ENCODE measurements at regions not wholly inside any gene's neighbourhood (a gene's known extent, or its start where the extent isn't known, plus 50 kb on each side); places are given as distances from the start of the nearest gene placed in this dataset.
A peak's percentile ranks its signal among the peaks of the same experiment; 100 is the strongest.

DNA sequence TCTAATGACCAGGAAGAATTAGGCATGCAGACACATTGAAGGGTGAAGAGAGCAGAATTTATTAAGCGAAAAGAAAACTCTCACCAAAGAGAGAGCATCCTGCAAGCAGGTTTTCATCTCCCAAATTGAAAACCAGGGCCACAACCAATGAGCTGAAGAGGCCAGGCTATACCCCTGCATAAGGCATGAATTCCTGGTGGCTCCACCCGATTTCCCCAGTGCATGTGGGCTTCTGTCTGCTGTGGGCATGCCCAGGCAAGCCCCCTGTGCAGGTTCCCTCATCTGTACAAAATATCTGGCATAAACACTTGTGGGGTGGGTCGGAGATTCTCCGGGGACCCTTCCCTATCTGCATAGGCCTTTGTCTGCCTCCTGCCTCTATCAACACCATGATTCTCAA, 621.6 kb upstream of the LRRTM1 start:
- no peak overlapping the region for H2AK5ac ChIP-seq (ENCODE audit: low read length)
- H3K4me3 ChIP-seq (ENCODE audit: low read length), result no peak overlapping the region
- H3K4me1 ChIP-seq (ENCODE audit: control insufficient read depth, low read depth, low read length), result no peaks in the 10 kb centered on the region
- H3K27ac ChIP-seq (ENCODE audit: low read depth, low read length), result no peak overlapping the region
- H2BK15ac ChIP-seq (replicated peaks; ENCODE audit: low read depth), result no peak overlapping the region
- no peaks in the 10 kb centered on the region for H3K79me1 ChIP-seq (ENCODE audit: low read length)
- no peaks in the 10 kb centered on the region for H3K79me2 ChIP-seq (ENCODE audit: control insufficient read depth, insufficient read depth, low read length)
- WGBS (ENCODE audit: extremely low coverage, insufficient coverage, low lambda C conversion rate), result no CpG with 5 or more reads among the region's 4 CpGs
- no peak overlapping the region for H2BK120ac ChIP-seq (ENCODE audit: low read depth, low read length)
- no peak overlapping the region for H3K23ac ChIP-seq (ENCODE audit: low read length)
- no peak overlapping the region for H3K9ac ChIP-seq (ENCODE audit: low read length)
- H2BK5ac ChIP-seq (ENCODE audit: low read length), result no peak overlapping the region
- H3K27me3 ChIP-seq (ENCODE audit: insufficient read depth, low read length, poor library complexity), result no peaks in the 10 kb centered on the region
- no peak overlapping the region for H3K4me2 ChIP-seq (ENCODE audit: low read length)
- no peak overlapping the region for H4K5ac ChIP-seq (ENCODE audit: low read length)
- no peaks in the 10 kb centered on the region for H3K36me3 ChIP-seq (ENCODE audit: control insufficient read depth, insufficient read depth, low read length)
- no peak for DNase-seq
- H3K4ac ChIP-seq (ENCODE audit: low read depth, low read length), result no peak overlapping the region
- no peak overlapping the region for H3K18ac ChIP-seq (ENCODE audit: low read length)
- H3K56ac ChIP-seq (ENCODE audit: low read length), result no peak overlapping the region
- H4K8ac ChIP-seq (ENCODE audit: low read depth, low read length), result no peak overlapping the region

DNA sequence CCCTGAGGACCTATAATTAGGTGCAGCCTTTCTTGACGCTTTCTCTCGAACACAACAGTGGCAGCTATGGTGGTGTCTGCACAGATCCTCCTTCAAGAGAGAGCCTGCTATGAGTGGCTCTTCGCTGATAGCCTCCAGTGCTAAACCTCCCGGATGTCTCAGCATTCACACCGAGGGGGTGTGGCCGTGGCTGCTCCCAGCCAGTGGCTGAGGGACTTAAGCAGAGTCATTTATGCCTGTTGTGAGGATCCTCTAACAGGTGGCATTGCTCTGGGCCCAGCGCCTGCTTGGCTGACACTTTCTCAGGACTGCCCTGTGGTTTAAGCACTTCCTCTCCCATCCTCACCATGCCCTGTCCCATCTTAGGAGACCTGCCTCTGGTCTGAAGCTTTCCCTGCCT, 592.0 kb upstream of the LRRTM1 start:
- H3K56ac ChIP-seq (ENCODE audit: low read length), result no peak overlapping the region
- peak; percentile 30 for DNase-seq
- H3K4me2 ChIP-seq (ENCODE audit: low read length), result no peak overlapping the region
- no peak overlapping the region for H2BK5ac ChIP-seq (ENCODE audit: low read length)
- H3K27me3 ChIP-seq (ENCODE audit: insufficient read depth, low read length, poor library complexity), result no peaks in the 10 kb centered on the region
- H3K18ac ChIP-seq (ENCODE audit: low read length), result no peak overlapping the region
- no peak overlapping the region for H3K23ac ChIP-seq (ENCODE audit: low read length)
- H2BK15ac ChIP-seq (replicated peaks; ENCODE audit: low read depth), result no peak overlapping the region
- H4K5ac ChIP-seq (ENCODE audit: low read length), result no peak overlapping the region
- no peaks in the 10 kb centered on the region for H3K4me1 ChIP-seq (ENCODE audit: control insufficient read depth, low read depth, low read length)
- no peak overlapping the region for H3K4me3 ChIP-seq (ENCODE audit: low read length)
- H3K9ac ChIP-seq (ENCODE audit: low read length), result no peak overlapping the region
- no peak overlapping the region for H3K4ac ChIP-seq (ENCODE audit: low read depth, low read length)
- H3K27ac ChIP-seq (ENCODE audit: low read depth, low read length), result no peak overlapping the region
- no peaks in the 10 kb centered on the region for H3K79me1 ChIP-seq (ENCODE audit: low read length)
- no peaks in the 10 kb centered on the region for H3K36me3 ChIP-seq (ENCODE audit: control insufficient read depth, insufficient read depth, low read length)
- no peaks in the 10 kb centered on the region for H3K79me2 ChIP-seq (ENCODE audit: control insufficient read depth, insufficient read depth, low read length)
- no CpG with 5 or more reads among the region's 7 CpGs for WGBS (ENCODE audit: extremely low coverage, insufficient coverage, low lambda C conversion rate)
- H4K8ac ChIP-seq (ENCODE audit: low read depth, low read length), result no peak overlapping the region
- H2AK5ac ChIP-seq (ENCODE audit: low read length), result no peak overlapping the region
- no peak overlapping the region for H2BK120ac ChIP-seq (ENCODE audit: low read depth, low read length)

DNA sequence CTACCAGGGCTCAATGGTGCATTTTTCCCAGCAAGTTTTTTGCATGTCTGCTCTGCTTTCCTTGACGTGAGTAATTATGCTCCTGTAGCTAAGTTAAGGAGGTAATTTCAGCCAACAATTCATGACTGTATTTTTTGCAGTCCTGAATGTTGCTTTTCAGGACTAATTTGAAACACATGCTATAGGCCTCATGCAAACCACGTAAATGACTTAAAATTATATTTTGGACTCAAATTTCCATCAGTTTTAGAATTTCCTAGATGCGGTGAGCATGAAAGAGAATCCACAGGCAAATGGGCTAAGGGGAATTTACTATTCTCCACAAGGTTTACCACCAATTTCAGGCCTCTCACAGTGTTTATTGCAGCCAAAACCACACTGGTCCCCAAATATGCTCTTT, 589.9 kb upstream of the LRRTM1 start:
- Histone ChIP-seq H3K27me3 (ENCODE audit: insufficient read depth, low read length, poor library complexity) (no peaks in the 10 kb centered on the region), H3K56ac (ENCODE audit: low read length) (no peak overlapping the region), H3K27ac (ENCODE audit: low read depth, low read length) (no peak overlapping the region), H3K23ac (ENCODE audit: low read length) (no peak overlapping the region), H3K4ac (ENCODE audit: low read depth, low read length) (no peak overlapping the region), H3K36me3 (ENCODE audit: control insufficient read depth, insufficient read depth, low read length) (no peaks in the 10 kb centered on the region), H3K4me3 (ENCODE audit: low read length) (no peak overlapping the region), H2BK5ac (ENCODE audit: low read length) (no peak overlapping the region), H3K4me1 (ENCODE audit: control insufficient read depth, low read depth, low read length) (no peaks in the 10 kb centered on the region), H2AK5ac (ENCODE audit: low read length) (no peak overlapping the region), H3K18ac (ENCODE audit: low read length) (no peak overlapping the region), H2BK15ac (replicated peaks; ENCODE audit: low read depth) (no peak overlapping the region), H2BK120ac (ENCODE audit: low read depth, low read length) (no peak overlapping the region), H3K79me1 (ENCODE audit: low read length) (no peaks in the 10 kb centered on the region), H3K79me2 (ENCODE audit: control insufficient read depth, insufficient read depth, low read length) (no peaks in the 10 kb centered on the region), H3K4me2 (ENCODE audit: low read length) (no peak overlapping the region), H4K5ac (ENCODE audit: low read length) (no peak overlapping the region), H4K8ac (ENCODE audit: low read depth, low read length) (no peak overlapping the region), H3K9ac (ENCODE audit: low read length) (no peak overlapping the region)
- no CpG with 5 or more reads among the region's 3 CpGs for WGBS (ENCODE audit: extremely low coverage, insufficient coverage, low lambda C conversion rate)
- no peak for DNase-seq

DNA sequence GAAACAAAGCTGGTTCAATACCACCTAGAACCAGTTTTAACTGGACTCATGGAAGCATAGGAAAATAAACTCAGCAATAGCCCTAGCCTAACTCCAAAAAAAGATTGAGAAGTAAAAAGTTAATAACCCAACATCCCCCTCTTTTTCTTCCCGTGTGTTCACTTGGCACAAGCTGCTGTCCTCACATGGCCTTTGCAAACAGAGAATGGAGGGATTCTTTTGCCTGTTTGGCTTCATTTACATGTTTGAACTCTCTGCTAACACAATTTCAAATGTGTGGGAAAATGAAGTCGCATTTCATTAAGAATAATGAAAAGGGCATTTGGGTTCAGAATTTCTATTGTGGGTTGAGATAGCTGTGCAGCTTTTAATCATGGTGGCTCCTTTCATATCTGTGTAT, 589.2 kb upstream of the LRRTM1 start:
- Histone ChIP-seq H2BK120ac (ENCODE audit: low read depth, low read length) (no peak overlapping the region), H3K18ac (ENCODE audit: low read length) (no peak overlapping the region), H4K5ac (ENCODE audit: low read length) (no peak overlapping the region), H3K27me3 (ENCODE audit: insufficient read depth, low read length, poor library complexity) (no peaks in the 10 kb centered on the region), H3K4me3 (ENCODE audit: low read length) (no peak overlapping the region), H3K23ac (ENCODE audit: low read length) (no peak overlapping the region), H3K4ac (ENCODE audit: low read depth, low read length) (no peak overlapping the region), H2BK5ac (ENCODE audit: low read length) (no peak overlapping the region), H3K79me2 (ENCODE audit: control insufficient read depth, insufficient read depth, low read length) (no peaks in the 10 kb centered on the region), H4K8ac (ENCODE audit: low read depth, low read length) (no peak overlapping the region), H3K9ac (ENCODE audit: low read length) (no peak overlapping the region), H3K4me2 (ENCODE audit: low read length) (no peak overlapping the region), H3K79me1 (ENCODE audit: low read length) (no peaks in the 10 kb centered on the region), H3K36me3 (ENCODE audit: control insufficient read depth, insufficient read depth, low read length) (no peaks in the 10 kb centered on the region), H3K4me1 (ENCODE audit: control insufficient read depth, low read depth, low read length) (no peaks in the 10 kb centered on the region), H3K27ac (ENCODE audit: low read depth, low read length) (no peak overlapping the region), H3K56ac (ENCODE audit: low read length) (no peak overlapping the region), H2AK5ac (ENCODE audit: low read length) (no peak overlapping the region), H2BK15ac (replicated peaks; ENCODE audit: low read depth) (no peak overlapping the region)
- no CpG with 5 or more reads among the region's 2 CpGs for WGBS (ENCODE audit: extremely low coverage, insufficient coverage, low lambda C conversion rate)
- DNase-seq, result no peak

- H3K36me3 ChIP-seq (ENCODE audit: control insufficient read depth, insufficient read depth, low read length), result no peaks in the 10 kb centered on the region
- H3K9ac ChIP-seq (ENCODE audit: low read length), result no peak overlapping the region
- H3K18ac ChIP-seq (ENCODE audit: low read length), result no peak overlapping the region
- no peak for DNase-seq
- H3K4me1 ChIP-seq (ENCODE audit: control insufficient read depth, low read depth, low read length), result no peaks in the 10 kb centered on the region
- no peak overlapping the region for H2AK5ac ChIP-seq (ENCODE audit: low read length)
- H3K23ac ChIP-seq (ENCODE audit: low read length), result no peak overlapping the region
- no peak overlapping the region for H3K4me3 ChIP-seq (ENCODE audit: low read length)
- no peaks in the 10 kb centered on the region for H3K79me1 ChIP-seq (ENCODE audit: low read length)
- no peak overlapping the region for H3K56ac ChIP-seq (ENCODE audit: low read length)
- H3K4me2 ChIP-seq (ENCODE audit: low read length), result no peak overlapping the region
- H3K27ac ChIP-seq (ENCODE audit: low read depth, low read length), result no peak overlapping the region
- no peaks in the 10 kb centered on the region for H3K27me3 ChIP-seq (ENCODE audit: insufficient read depth, low read length, poor library complexity)
- H2BK15ac ChIP-seq (replicated peaks; ENCODE audit: low read depth), result no peak overlapping the region
- H3K4ac ChIP-seq (ENCODE audit: low read depth, low read length), result no peak overlapping the region
- H2BK120ac ChIP-seq (ENCODE audit: low read depth, low read length), result no peak overlapping the region
- no peak overlapping the region for H4K5ac ChIP-seq (ENCODE audit: low read length)
- H2BK5ac ChIP-seq (ENCODE audit: low read length), result no peak overlapping the region
- H3K79me2 ChIP-seq (ENCODE audit: control insufficient read depth, insufficient read depth, low read length), result no peaks in the 10 kb centered on the region
- no CpG with 5 or more reads among the region's 2 CpGs for WGBS (ENCODE audit: extremely low coverage, insufficient coverage, low lambda C conversion rate)
- no peak overlapping the region for H4K8ac ChIP-seq (ENCODE audit: low read depth, low read length)
Measured at GRCh38 chr2:80889009-80889408, 584.5 kb upstream of the LRRTM1 start.

GRCh38 chr2:80887841-80888378, 583.4 kb upstream of the LRRTM1 start:
- H3K4me2 ChIP-seq (ENCODE audit: low read length), result no peak overlapping the region
- no peak overlapping the region for H2BK120ac ChIP-seq (ENCODE audit: low read depth, low read length)
- H3K4me1 ChIP-seq (ENCODE audit: control insufficient read depth, low read depth, low read length), result no peaks in the 10 kb centered on the region
- H3K56ac ChIP-seq (ENCODE audit: low read length), result no peak overlapping the region
- H3K23ac ChIP-seq (ENCODE audit: low read length), result no peak overlapping the region
- no peak for DNase-seq
- H2BK15ac ChIP-seq (replicated peaks; ENCODE audit: low read depth), result no peak overlapping the region
- H2BK5ac ChIP-seq (ENCODE audit: low read length), result no peak overlapping the region
- H3K4ac ChIP-seq (ENCODE audit: low read depth, low read length), result no peak overlapping the region
- H3K18ac ChIP-seq (ENCODE audit: low read length), result no peak overlapping the region
- no peaks in the 10 kb centered on the region for H3K36me3 ChIP-seq (ENCODE audit: control insufficient read depth, insufficient read depth, low read length)
- no peak overlapping the region for H3K9ac ChIP-seq (ENCODE audit: low read length)
- H3K27ac ChIP-seq (ENCODE audit: low read depth, low read length), result no peak overlapping the region
- no peak overlapping the region for H2AK5ac ChIP-seq (ENCODE audit: low read length)
- H3K4me3 ChIP-seq (ENCODE audit: low read length), result no peak overlapping the region
- no peak overlapping the region for H4K5ac ChIP-seq (ENCODE audit: low read length)
- no CpG with 5 or more reads among the region's 2 CpGs for WGBS (ENCODE audit: extremely low coverage, insufficient coverage, low lambda C conversion rate)
- H3K27me3 ChIP-seq (ENCODE audit: insufficient read depth, low read length, poor library complexity), result no peaks in the 10 kb centered on the region
- no peak overlapping the region for H4K8ac ChIP-seq (ENCODE audit: low read depth, low read length)
- no peaks in the 10 kb centered on the region for H3K79me2 ChIP-seq (ENCODE audit: control insufficient read depth, insufficient read depth, low read length)
- no peaks in the 10 kb centered on the region for H3K79me1 ChIP-seq (ENCODE audit: low read length)

Data from mesendoderm (in vitro differentiated cells).